Hepatocyte (in vitro differentiated cells): ENCODE measurements at regions not wholly inside any gene's neighbourhood (a gene's known extent, or its start where the extent isn't known, plus 50 kb on each side); places are given as distances from the start of the nearest gene placed in this dataset.

Source experiments
- DNase-seq: peaks from one replicate; pipeline ENCODE4 v3.0.0-alpha.2; 2016; ENCODE audit warnings: low spot score
- H2AFZ ChIP-seq: fragments of 200-600 bp; sonication (generic); 2 replicates; pipeline ENCODE4 v1.6.0; 2016; ENCODE audit warnings: antibody characterized with exemption, mild to moderate bottlenecking
- H3K27ac ChIP-seq: fragments of 200-600 bp; sonication (generic); 2 replicates; pipeline ENCODE4 v1.5.1; 2016; ENCODE audit warnings: mild to moderate bottlenecking
- H3K27me3 ChIP-seq: fragments of 200-600 bp; sonication (generic); 2 replicates; pipeline ENCODE4 v1.6.1; 2016
- H3K36me3 ChIP-seq: fragments of 200-600 bp; sonication (generic); replicated peaks from 2 replicates; pipeline ENCODE4 v1.5.1; 2016; ENCODE audit warnings: low read depth; ENCODE audit not compliant: insufficient read depth
- H3K4me1 ChIP-seq: fragments of 200-600 bp; sonication (generic); 2 replicates; pipeline ENCODE4 v1.5.1; 2016; ENCODE audit warnings: mild to moderate bottlenecking, moderate library complexity; ENCODE audit not compliant: insufficient read depth
- H3K4me2 ChIP-seq: fragments of 200-600 bp; sonication (generic); 2 replicates; pipeline ENCODE4 v1.6.0; 2016
- H3K4me3 ChIP-seq: fragments of 200-600 bp; sonication (generic); 2 replicates; pipeline ENCODE4 v1.5.1; 2016; ENCODE audit warnings: mild to moderate bottlenecking
- H3K79me2 ChIP-seq: fragments of 200-600 bp; sonication (generic); 2 replicates; pipeline ENCODE4 v1.6.0; 2017; ENCODE audit warnings: mild to moderate bottlenecking
- H3K9me2 ChIP-seq: fragments of 200-600 bp; sonication (generic); replicated peaks from 2 replicates; pipeline ENCODE4 v1.6.0; 2017; ENCODE audit warnings: mild to moderate bottlenecking; ENCODE audit not compliant: insufficient read depth
- H3K9me3 ChIP-seq: fragments of 200-600 bp; sonication (generic); 2 replicates; pipeline ENCODE4 v1.5.1; 2016; ENCODE audit warnings: low read depth, mild to moderate bottlenecking
- H4K20me1 ChIP-seq: fragments of 200-600 bp; sonication (generic); 2 replicates; pipeline ENCODE4 v1.6.0; 2016; ENCODE audit warnings: mild to moderate bottlenecking; ENCODE audit not compliant: insufficient read depth, poor library complexity, severe bottlenecking
- CTCF ChIP-seq: fragments of 200-600 bp; sonication (generic); IDR thresholded peaks from 2 replicates; pipeline ENCODE4 v1.5.1; 2016; ENCODE audit warnings: antibody characterized with exemption, mild to moderate bottlenecking; ENCODE audit not compliant: poor library complexity
- EZH2 ChIP-seq: fragments of 200-600 bp; sonication (generic); IDR thresholded peaks from 2 replicates; pipeline ENCODE4 v1.6.1; 2016; ENCODE audit warnings: antibody characterized with exemption, mild to moderate bottlenecking, borderline replicate concordance
- EZH2phosphoT487 ChIP-seq: fragments of 200-600 bp; sonication (generic); IDR thresholded peaks from one replicate; pipeline ENCODE4 v1.6.1; 2018; ENCODE audit warnings: antibody characterized with exemption, mild to moderate bottlenecking, low read depth, moderate library complexity; ENCODE audit not compliant: unreplicated experiment, severe bottlenecking
- WGBS: methylation state at CpG from one replicate; pipeline ENCODE4 v1.1.6; 2016; ENCODE audit warnings: low lambda C conversion rate; ENCODE audit errors: missing lambda C conversion rate; 5-methylcytosine and 5-hydroxymethylcytosine counted together

DNA sequence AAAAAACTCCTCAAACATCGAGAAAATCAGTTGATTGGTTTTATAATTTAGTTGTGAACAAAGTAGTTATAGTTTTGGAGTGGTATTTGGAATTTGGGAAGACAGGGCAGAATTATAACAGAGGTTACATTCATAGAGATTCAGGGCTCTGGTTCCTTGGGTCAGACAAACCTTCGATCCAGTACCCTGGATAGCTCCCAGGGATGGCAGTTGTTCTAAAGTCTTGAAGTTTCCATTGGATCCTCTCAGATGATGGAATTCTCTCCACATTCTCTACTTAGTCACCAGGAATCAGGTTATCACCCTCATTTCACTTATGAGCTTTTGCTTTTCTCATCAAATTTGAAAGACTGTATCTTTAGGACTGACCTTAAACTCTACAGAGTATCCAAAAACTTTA is 285.1 kb downstream of the CENPW start:
- TF ChIP-seq CTCF (no peak), EZH2 (no peak), EZH2phosphoT487 (no peak)
- Histone ChIP-seq H3K9me3 (no peaks in the 10 kb centered on the region), H3K27me3 (no peaks in the 10 kb centered on the region), H3K36me3 (no peaks in the 10 kb centered on the region), H3K4me3 (no peak overlapping the region), H2AFZ (no peak overlapping the region), H3K4me1 (no peaks in the 10 kb centered on the region), H3K4me2 (no peak overlapping the region), H4K20me1 (no peaks in the 10 kb centered on the region), H3K79me2 (no peaks in the 10 kb centered on the region), H3K9me2 (no peaks in the 10 kb centered on the region), H3K27ac (no peak overlapping the region)
- DNase-seq, result peak; percentile 57
- WGBS, result 75% methylated on average over 2 of the region's 2 CpGs

DNA sequence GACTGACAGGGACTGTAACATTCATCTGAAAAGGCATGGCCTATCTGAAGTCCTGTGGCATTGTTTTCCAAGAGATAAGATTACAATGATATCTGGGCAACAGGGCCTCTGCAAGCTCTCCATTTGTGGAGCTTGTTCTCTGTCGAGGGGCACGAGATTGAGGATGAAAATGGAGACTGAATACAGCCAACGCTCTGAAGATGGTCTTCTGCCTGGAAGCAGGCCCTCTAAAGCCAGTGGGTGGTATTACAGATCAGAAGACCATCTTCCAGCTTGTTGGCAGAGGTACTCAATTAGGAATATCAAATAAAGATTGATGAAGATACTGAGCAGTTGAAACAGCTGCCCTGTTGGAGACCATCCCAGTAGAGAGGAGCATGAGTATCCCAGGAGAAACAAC is 288.2 kb downstream of the CENPW start:
- H3K36me3 ChIP-seq, result no peaks in the 10 kb centered on the region
- H3K27ac ChIP-seq, result no peak overlapping the region
- H3K4me2 ChIP-seq, result no peak overlapping the region
- H2AFZ ChIP-seq, result no peak overlapping the region
- no peaks in the 10 kb centered on the region for H4K20me1 ChIP-seq
- no peaks in the 10 kb centered on the region for H3K79me2 ChIP-seq
- no peaks in the 10 kb centered on the region for H3K4me1 ChIP-seq
- no peaks in the 10 kb centered on the region for H3K9me2 ChIP-seq
- TF ChIP-seq EZH2, result no peak
- no peak for TF ChIP-seq CTCF
- TF ChIP-seq EZH2phosphoT487, result no peak
- DNase-seq, result no peak
- no peak overlapping the region for H3K4me3 ChIP-seq
- WGBS, result 57% methylated on average over 3 of the region's 3 CpGs
- H3K27me3 ChIP-seq, result no peaks in the 10 kb centered on the region
- no peaks in the 10 kb centered on the region for H3K9me3 ChIP-seq

GRCh38 chr6:126631363-126631762 is 291.4 kb downstream of the CENPW start:
- no peak for DNase-seq
- Histone ChIP-seq H3K9me2 (no peaks in the 10 kb centered on the region), H3K4me3 (no peak overlapping the region), H3K4me1 (no peaks in the 10 kb centered on the region), H3K9me3 (no peaks in the 10 kb centered on the region), H3K27me3 (no peaks in the 10 kb centered on the region), H3K4me2 (no peak overlapping the region), H3K36me3 (no peaks in the 10 kb centered on the region), H3K27ac (no peak overlapping the region), H3K79me2 (no peaks in the 10 kb centered on the region), H4K20me1 (no peaks in the 10 kb centered on the region), H2AFZ (no peak overlapping the region)
- TF ChIP-seq CTCF, result no peak
- no peak for TF ChIP-seq EZH2phosphoT487
- no peak for TF ChIP-seq EZH2
- WGBS, result 57% methylated on average over 2 of the region's 2 CpGs

DNA sequence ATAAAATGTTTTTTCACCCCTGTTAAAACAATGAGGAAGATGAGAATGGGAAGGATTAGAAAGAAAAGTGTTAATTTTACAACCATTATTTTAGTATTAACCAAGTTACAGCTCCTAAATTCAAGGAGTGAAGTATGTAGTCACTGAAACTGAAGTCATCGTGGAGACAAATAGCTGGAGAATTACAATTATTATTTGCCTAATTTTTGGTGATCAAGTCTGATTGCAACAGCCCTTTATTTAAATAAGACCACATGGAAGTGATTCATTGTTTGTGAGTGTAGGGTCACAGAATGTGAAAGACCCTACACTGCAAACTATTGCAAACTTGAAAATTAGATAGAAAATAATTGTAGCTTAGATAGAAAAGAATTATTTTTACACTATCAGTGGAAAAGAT is 292.4 kb downstream of the CENPW start:
- no peak overlapping the region for H3K4me3 ChIP-seq
- peak overlapping the region; percentile 5 for H3K27ac ChIP-seq
- H3K79me2 ChIP-seq, result no peaks in the 10 kb centered on the region
- H3K9me3 ChIP-seq, result no peaks in the 10 kb centered on the region
- H3K27me3 ChIP-seq, result no peaks in the 10 kb centered on the region
- DNase-seq, result no peak
- no peak overlapping the region for H2AFZ ChIP-seq
- WGBS, result 66% methylated on average over 1 of the region's 1 CpG
- H3K36me3 ChIP-seq, result no peaks in the 10 kb centered on the region
- no peak overlapping the region for H3K4me2 ChIP-seq
- no peaks in the 10 kb centered on the region for H3K4me1 ChIP-seq
- no peaks in the 10 kb centered on the region for H3K9me2 ChIP-seq
- no peaks in the 10 kb centered on the region for H4K20me1 ChIP-seq
- TF ChIP-seq EZH2phosphoT487, result no peak
- TF ChIP-seq EZH2, result no peak
- no peak for TF ChIP-seq CTCF
